H1 (cell line): ENCODE measurements at regions not wholly inside any gene's neighbourhood (a gene's known extent, or its start where the extent isn't known, plus 50 kb on each side); places are given as distances from the start of the nearest gene placed in this dataset.
A peak's percentile ranks its signal among the peaks of the same experiment; 100 is the strongest.

Experiments used
- CTCF ChIA-PET: fragments of 300-600 bp; sonication (Branson Sonifier 250); formaldehyde crosslinking; loops from one replicate; lab custom pipeline; 2021; ENCODE audit not compliant: partially characterized antibody; lab: Charles Lee
- POLR2A ChIA-PET: fragments of 300-600 bp; sonication (Branson Sonifier 250); formaldehyde crosslinking; loops from one replicate; lab custom pipeline; 2021; ENCODE audit warnings: inconsistent platforms; ENCODE audit not compliant: partially characterized antibody; lab: Charles Lee
- DNase-seq, 2 experiments: peaks; one replicate each; pipeline versions ENCODE4 v3.0.0 to v3.0.0-alpha.2; 2010 to 2022; ENCODE audit warnings: low spot score in 2 of 2, low read depth in 1 of 2, mixed read lengths in 1 of 2
- FAIRE-seq: peaks from 2 replicates; lab custom pipeline; 2011; peaks lifted over from hg19 to GRCh38; lab: Jason Lieb, UNC
- H2AFZ ChIP-seq: 2 replicates; pipeline ENCODE4 v1.8.1; 2012; ENCODE audit warnings: low read length, inconsistent platforms
- H2AK5ac ChIP-seq: 2 replicates; pipeline ENCODE4 v1.6.1; 2013; ENCODE audit warnings: low read depth, low read length
- H2BK120ac ChIP-seq: replicated peaks from 2 replicates; pipeline ENCODE3; 2013; ENCODE audit warnings: low read depth, low read length, inconsistent platforms
- H2BK12ac ChIP-seq: 2 replicates; pipeline ENCODE4 v1.6.1; 2013; ENCODE audit warnings: low read depth, low read length
- H2BK15ac ChIP-seq: 2 replicates; pipeline ENCODE4 v1.6.1; 2013; ENCODE audit warnings: low read length
- H2BK20ac ChIP-seq: 2 replicates; pipeline ENCODE4 v1.6.1; 2013; ENCODE audit warnings: low read length
- H2BK5ac ChIP-seq: 2 replicates; pipeline ENCODE4 v1.6.1; 2013; ENCODE audit warnings: low read depth, low read length
- H3K14ac ChIP-seq: 2 replicates; pipeline ENCODE4 v1.6.1; 2013; ENCODE audit warnings: inconsistent platforms; ENCODE audit not compliant: insufficient read length
- H3K18ac ChIP-seq: 2 replicates; pipeline ENCODE4 v1.6.1; 2013; ENCODE audit warnings: low read length; ENCODE audit errors: extremely low read depth
- H3K23ac ChIP-seq: 2 replicates; pipeline ENCODE4 v1.6.1; 2013; ENCODE audit warnings: inconsistent platforms; ENCODE audit not compliant: insufficient read length
- H3K23me2 ChIP-seq: 2 replicates; pipeline ENCODE4 v1.6.1; 2013; ENCODE audit warnings: low read depth, low read length
- H3K27ac ChIP-seq: 2 replicates; pipeline ENCODE4 v1.6.1; 2011; ENCODE audit warnings: low read depth, low read length, inconsistent platforms
- H3K27me3 ChIP-seq, 4 experiments: replicated peaks in 1 of 4; 1 replicate in 1 of 4; 2 replicates in 3 of 4; pipeline versions ENCODE4 v1.6.1 to v1.8.1; 2011 to 2013; ENCODE audit warnings: low read length in 3 of 4, mild to moderate bottlenecking in 3 of 4, inconsistent platforms in 2 of 4, mixed read lengths in 2 of 4, moderate library complexity in 1 of 4; ENCODE audit not compliant: control insufficient read depth in 3 of 4, insufficient read depth in 3 of 4; ENCODE audit errors: extremely low read depth in 1 of 4
- H3K36me3 ChIP-seq, 4 experiments: 2 replicates each; pipeline versions ENCODE4 v1.6.1 to v1.8.1; 2011 to 2013; ENCODE audit warnings: mild to moderate bottlenecking in 4 of 4, low read length in 3 of 4, moderate library complexity in 2 of 4, control low read depth in 1 of 4, inconsistent platforms in 1 of 4; ENCODE audit not compliant: insufficient read depth in 4 of 4, control insufficient read depth in 2 of 4
- H3K4ac ChIP-seq: replicated peaks from 2 replicates; pipeline ENCODE3; 2013; ENCODE audit warnings: low read length, low read depth, mixed read lengths, inconsistent platforms; ENCODE audit not compliant: insufficient read length
- H3K4me1 ChIP-seq, 4 experiments: replicated peaks in 1 of 4; 1 replicate in 1 of 4; 2 replicates in 3 of 4; pipeline versions ENCODE4 v1.6.1 to v1.8.1; 2011 to 2013; ENCODE audit warnings: low read length in 3 of 4, inconsistent platforms in 2 of 4, mixed read lengths in 1 of 4; ENCODE audit not compliant: insufficient read depth in 4 of 4, control insufficient read depth in 3 of 4
- H3K4me2 ChIP-seq, 2 experiments: 2 replicates each; pipeline versions ENCODE4 v1.6.1 to v1.8.1; 2011 to 2013; ENCODE audit warnings: low read depth in 2 of 2, low read length in 2 of 2, control low read depth in 1 of 2, inconsistent platforms in 1 of 2, mild to moderate bottlenecking in 1 of 2; ENCODE audit not compliant: insufficient read depth in 1 of 2
- H3K4me3 ChIP-seq, 4 experiments: fragments of 200-600, 300-600 bp in 1 of 4; sonication (generic), shearing (Covaris generic), sonication (Bioruptor Twin) in 1 of 4; 2 replicates each; pipeline versions ENCODE4 v1.5.1 to v1.8.1; 2011 to 2016; ENCODE audit warnings: low read length in 4 of 4, low read depth in 3 of 4, control low read depth in 2 of 4, inconsistent platforms in 2 of 4, mild to moderate bottlenecking in 2 of 4, mixed read lengths in 1 of 4, moderate library complexity in 1 of 4; ENCODE audit not compliant: insufficient read depth in 2 of 4; ENCODE audit errors: extremely low read depth in 1 of 4
- H3K56ac ChIP-seq: replicated peaks from 2 replicates; pipeline ENCODE3; 2013; ENCODE audit warnings: low read depth, mild to moderate bottlenecking, mixed read lengths, low read length, inconsistent platforms; ENCODE audit not compliant: insufficient read length
- H3K79me1 ChIP-seq: 2 replicates; pipeline ENCODE4 v1.6.1; 2013; ENCODE audit warnings: low read depth, low read length, control low read depth
- H3K79me2 ChIP-seq, 2 experiments: 2 replicates each; pipeline versions ENCODE4 v1.6.1 to v1.8.1; 2012 to 2013; ENCODE audit warnings: low read length in 2 of 2, mild to moderate bottlenecking in 2 of 2, inconsistent platforms in 1 of 2; ENCODE audit not compliant: insufficient read depth in 2 of 2, control insufficient read depth in 1 of 2
- H3K9ac ChIP-seq, 4 experiments: replicated peaks in 1 of 4; 1 replicate in 1 of 4; 2 replicates in 3 of 4; pipeline versions ENCODE4 v1.6.1 to v1.8.1; 2011 to 2013; ENCODE audit warnings: low read depth in 3 of 4, low read length in 3 of 4, control low read depth in 2 of 4, mild to moderate bottlenecking in 2 of 4, moderate library complexity in 2 of 4, inconsistent platforms in 1 of 4; ENCODE audit errors: extremely low read depth in 1 of 4
- H3K9me3 ChIP-seq, 2 experiments: 2 replicates each; pipeline versions ENCODE4 v1.6.1 to v1.8.1; 2012 to 2013; ENCODE audit warnings: mild to moderate bottlenecking in 2 of 2, moderate library complexity in 2 of 2, control low read depth in 1 of 2, inconsistent platforms in 1 of 2, low read depth in 1 of 2, low read length in 1 of 2, mixed read lengths in 1 of 2; ENCODE audit not compliant: insufficient read depth in 2 of 2
- H4K20me1 ChIP-seq, 2 experiments: replicated peaks in 1 of 2; 2 replicates each; pipeline versions ENCODE3 to v1.8.1; 2011 to 2013; ENCODE audit warnings: inconsistent platforms in 2 of 2, low read length in 2 of 2, mild to moderate bottlenecking in 1 of 2; ENCODE audit not compliant: insufficient read depth in 2 of 2, control insufficient read depth in 1 of 2
- H4K5ac ChIP-seq: 2 replicates; pipeline ENCODE4 v1.6.1; 2013; ENCODE audit warnings: low read length, low read depth, mixed read lengths, inconsistent platforms; ENCODE audit not compliant: insufficient read length
- H4K8ac ChIP-seq: 2 replicates; pipeline ENCODE4 v1.8.0; 2013; ENCODE audit warnings: mild to moderate bottlenecking, moderate library complexity, low read length, inconsistent platforms; ENCODE audit not compliant: insufficient read depth; ENCODE audit errors: extremely low read depth
- H4K91ac ChIP-seq: replicated peaks from 2 replicates; pipeline ENCODE3; 2013; ENCODE audit warnings: low read length, mixed read lengths, inconsistent platforms; ENCODE audit not compliant: insufficient read length
- CBX8 ChIP-seq: fragments of 300-800, 300-1000 bp; sonication (generic); IDR thresholded peaks from 2 replicates; pipeline ENCODE4 v1.7.1; 2016; ENCODE audit warnings: low read depth, low read length, borderline replicate concordance
- KDM1A ChIP-seq: fragments of 200-600, 300-600 bp; sonication (generic); IDR thresholded peaks from 2 replicates; pipeline ENCODE4 v1.7.1; 2016; ENCODE audit warnings: mild to moderate bottlenecking, low read length, borderline replicate concordance
- POLR2AphosphoS5 ChIP-seq: IDR thresholded peaks from 2 replicates; pipeline ENCODE4 v1.6.1; 2011; ENCODE audit warnings: low read depth, low read length
- RFX5 ChIP-seq: IDR thresholded peaks from 2 replicates; pipeline ENCODE4 v1.6.1; 2011; ENCODE audit warnings: low read depth, low read length, improper control_type of control experiment, borderline replicate concordance
- WGBS, 2 experiments: shearing (Covaris generic) in 1 of 2; methylation state at CpG; one replicate each; pipeline versions ENCODE4 v1.1.6 to v1.1.7; 2013 to 2015; ENCODE audit warnings: low lambda C conversion rate in 2 of 2, mixed read lengths in 2 of 2, inconsistent platforms in 1 of 2, low coverage in 1 of 2, missing lambda C conversion rate in 1 of 2; ENCODE audit not compliant: insufficient replicate concordance in 2 of 2, insufficient coverage in 1 of 2, insufficient read length in 1 of 2; ENCODE audit errors: extremely low coverage in 1 of 2, missing lambda C conversion rate in 1 of 2; 5-methylcytosine and 5-hydroxymethylcytosine counted together

DNA sequence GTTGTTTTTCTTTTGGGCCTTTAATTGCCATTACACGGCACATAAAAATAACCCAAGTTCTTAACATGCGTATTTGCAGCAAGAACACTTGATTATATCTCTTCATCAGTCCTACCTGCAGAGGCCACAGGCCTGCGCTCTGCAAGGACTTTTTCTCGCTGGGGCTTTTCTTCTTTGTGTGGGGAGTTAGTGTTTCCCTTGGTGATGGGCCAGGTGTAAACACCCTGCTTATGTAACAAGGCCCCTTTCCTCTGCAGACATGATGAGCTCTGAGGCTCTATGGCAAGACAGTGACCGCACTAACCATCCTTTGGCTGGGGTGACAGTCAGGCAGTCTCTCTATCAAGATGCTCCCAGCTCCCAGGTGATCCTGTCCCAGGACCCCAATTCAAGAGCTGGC, 97.8 kb upstream of the PCSK2 start:
- no peaks in the 10 kb centered on the region for H3K9me3 ChIP-seq
- no peak overlapping the region for H2BK120ac ChIP-seq
- H3K79me2 ChIP-seq: no peaks in the 10 kb centered on the region
- no peak overlapping the region for H3K14ac ChIP-seq
- ChIA-PET POLR2A (no interaction called here), CTCF (interaction anchor here (0.8 to 1.5 kb wide), 5 partner anchors 9 to 324 kb away, joined by 3 to 4 read pairs (median 3); no protein-coding TSS in a partner anchor)
- no peak overlapping the region for H3K4me3 ChIP-seq
- H4K5ac ChIP-seq: no peak overlapping the region
- H3K4me2 ChIP-seq: no peak overlapping the region
- no peaks in the 10 kb centered on the region for H3K27me3 ChIP-seq
- H4K20me1 ChIP-seq: no peaks in the 10 kb centered on the region
- no peak overlapping the region for H3K9ac ChIP-seq
- no peak overlapping the region for H2BK5ac ChIP-seq
- no peak for DNase-seq
- no peak overlapping the region for H2BK12ac ChIP-seq
- H3K27ac ChIP-seq: no peak overlapping the region
- no peak overlapping the region for H3K23ac ChIP-seq
- H3K4ac ChIP-seq: no peak overlapping the region
- no peak overlapping the region for H3K56ac ChIP-seq
- FAIRE-seq: no peak
- H2AK5ac ChIP-seq: no peak overlapping the region
- H3K23me2 ChIP-seq: 0 out of 2 replicates have a peak, but pooled peaks cover 3% of the 10 kb centered on the region
- H4K8ac ChIP-seq: no peak overlapping the region
- 86% methylated on average over 5 of the region's 5 CpGs; no CpG with 5 or more reads in 1 of the 2 experiments for WGBS, 2 experiments
- H3K36me3 ChIP-seq: no peaks in the 10 kb centered on the region
- 0 out of 2 replicates have a peak overlapping the region, but pooled peaks have one; percentile 1 for H2AFZ ChIP-seq
- H3K18ac ChIP-seq: no peak overlapping the region
- no peak overlapping the region for H2BK20ac ChIP-seq
- H4K91ac ChIP-seq: no peak overlapping the region
- H2BK15ac ChIP-seq: no peak overlapping the region
- TF ChIP-seq POLR2AphosphoS5 (no peak), RFX5 (no peak), KDM1A (no peak), CBX8 (no peak)
- H3K79me1 ChIP-seq: no peaks in the 10 kb centered on the region
- H3K4me1 ChIP-seq: peaks cover 0 to 4% (median under 1%) of the 10 kb centered on the region in 4 experiments; a peak in 2 of 7 replicates
